RWPE1 (cell line): ENCODE measurements at regions not wholly inside any gene's neighbourhood (a gene's known extent, or its start where the extent isn't known, plus 50 kb on each side); places are given as distances from the start of the nearest gene placed in this dataset.

Experiments
- CTCF ChIA-PET: fragments of 350-600 bp; sonication (Branson Sonifier 250); formaldehyde crosslinking; extraction: SDS; loops from one replicate; lab custom pipeline; 2021; lab: Yijun Ruan, JAX
- POLR2A ChIA-PET: fragments of 400-600 bp; formaldehyde crosslinking; extraction: SDS; loops from one replicate; lab custom pipeline; 2020; ENCODE audit warnings: antibody characterized with exemption; ENCODE audit not compliant: low non-redundant PET; lab: Yijun Ruan, JAX
- DNase-seq: peaks from one replicate; pipeline ENCODE4 v3.0.0; 2012; ENCODE audit warnings: low spot score
- H3K27ac ChIP-seq: fragments of 450-650 bp; 2 replicates; pipeline ENCODE4 v1.5.1; 2017
- CTCF ChIP-seq: fragments of 450-650 bp; conservative IDR thresholded peaks from 2 replicates; pipeline ENCODE4 v1.5.1; 2017; ENCODE audit warnings: low read depth, mild to moderate bottlenecking

GRCh38 chr7:155164316-155164715 lies 94.2 kb downstream of the HTR5A start:
- no peak overlapping the region for H3K27ac ChIP-seq
- ChIA-PET CTCF (no interaction called here), POLR2A (no interaction called here)
- TF ChIP-seq CTCF = no peak
- DNase-seq = no peak

- ChIA-PET POLR2A (no interaction called here), CTCF (no interaction called here)
- DNase-seq = no peak
- no peak for TF ChIP-seq CTCF
- no peak overlapping the region for H3K27ac ChIP-seq
These were observed 96.0 kb downstream of the HTR5A start for GRCh38 chr7:155166108-155166507.

- no peak overlapping the region for H3K27ac ChIP-seq
- ChIA-PET CTCF (interaction anchor here (0.6 kb wide), 1 partner anchor 206 kb away, joined by 3 read pairs; no protein-coding TSS in a partner anchor), POLR2A (no interaction called here)
- DNase-seq = no peak
- TF ChIP-seq CTCF = no peak
These were observed 96.7 kb downstream of the HTR5A start for GRCh38 chr7:155166673-155167370.

GRCh38 chr7:155167706-155168365 lies 97.7 kb downstream of the HTR5A start:
- no peak overlapping the region for H3K27ac ChIP-seq
- CTCF ChIA-PET = interaction anchor here (0.6 kb wide), 1 partner anchor 205 kb away, joined by 3 read pairs; no protein-coding TSS in a partner anchor
- DNase-seq = no peak
- no peak for TF ChIP-seq CTCF
- POLR2A ChIA-PET = no interaction called here

DNA sequence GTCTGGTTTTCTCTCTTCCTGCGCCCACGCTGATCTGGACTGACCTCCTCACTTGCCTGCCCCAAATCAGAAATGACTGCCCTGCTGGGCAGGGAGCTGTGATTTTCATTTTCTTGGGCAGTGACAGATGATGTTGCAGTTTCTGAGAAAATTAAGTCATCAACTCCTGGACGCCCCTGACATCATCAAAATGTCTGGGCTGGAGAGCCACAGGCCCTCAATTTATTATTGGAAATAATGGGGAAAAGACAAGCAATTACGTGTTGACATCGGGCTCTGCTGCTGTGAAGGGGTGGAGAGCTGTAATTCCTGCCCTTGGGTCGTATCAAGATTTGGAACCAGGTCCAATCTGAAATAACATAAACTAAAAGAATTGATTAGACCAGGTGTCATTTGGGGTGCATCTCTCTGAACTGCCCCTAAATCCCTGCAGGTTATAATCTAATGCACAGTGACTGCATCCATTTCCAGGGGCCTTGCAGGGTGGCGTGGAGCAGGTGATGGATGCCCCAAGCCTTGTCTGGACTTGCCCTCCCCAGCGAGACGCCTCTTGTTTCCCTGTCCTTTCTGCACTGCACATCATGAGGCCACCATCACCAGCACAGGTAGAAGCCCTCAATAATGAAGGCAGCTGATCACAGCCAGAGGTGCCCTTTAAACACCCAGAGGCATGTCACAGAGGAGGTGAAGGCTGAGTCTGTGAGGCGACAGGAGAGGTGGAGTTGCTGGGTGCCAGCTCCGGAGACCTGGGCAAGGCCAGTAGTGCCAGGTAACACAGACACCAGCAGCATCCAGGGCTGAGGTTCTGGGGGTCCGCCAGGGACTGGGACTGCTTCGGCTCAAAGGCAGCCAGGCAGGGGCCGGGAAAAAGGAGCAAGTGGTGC lies 98.7 kb downstream of the HTR5A start:
- no peak for DNase-seq
- H3K27ac ChIP-seq = no peak overlapping the region
- POLR2A ChIA-PET = no interaction called here
- CTCF ChIA-PET = interaction anchor here (0.6 kb wide), 1 partner anchor 52 kb away, joined by 3 read pairs; no protein-coding TSS in a partner anchor
- no peak for TF ChIP-seq CTCF

- no peak for TF ChIP-seq CTCF
- ChIA-PET POLR2A (no interaction called here), CTCF (interaction anchor here (0.6 kb wide), 1 partner anchor 51 kb away, joined by 3 read pairs; no protein-coding TSS in a partner anchor)
- no peak overlapping the region for H3K27ac ChIP-seq
- DNase-seq = no peak
These were observed 99.5 kb downstream of the HTR5A start for GRCh38 chr7:155169498-155170065.
